HCT116 (cell line): ENCODE measurements at regions not wholly inside any gene's neighbourhood (a gene's known extent, or its start where the extent isn't known, plus 50 kb on each side); places are given as distances from the start of the nearest gene placed in this dataset.

Experiments
- ATAC-seq: fragments of 200-7000 bp; cut with Tn5 transposase; 2 replicates; pipeline ENCODE4 v1.9.1; 2020; ENCODE audit warnings: mild to moderate bottlenecking, moderate library complexity
- BruUV-seq: library from RNA; stranded (reverse); fragments of 400-500 nt; replicated peaks from 2 replicates; lab custom pipeline; 2021; lab: Mats Ljungman, UMichigan
- CTCF ChIA-PET: fragments of 300-600 bp; sonication (Branson Sonifier 250); formaldehyde crosslinking; loops from one replicate; lab custom pipeline; 2021; ENCODE audit warnings: antibody characterized with exemption; lab: Charles Lee
- POLR2A ChIA-PET: fragments of 300-600, 350-600 bp; sonication (Branson Sonifier 250); formaldehyde crosslinking; loops from one replicate; lab custom pipeline; 2021; ENCODE audit warnings: antibody characterized with exemption; lab: Charles Lee
- RAD21 ChIA-PET, 2 experiments: fragments of 300-600 bp; sonication (Branson Sonifier 250); formaldehyde crosslinking; loops; one replicate each; lab custom pipeline; 2023; ENCODE audit warnings: low total read pairs in 2 of 2; ENCODE audit not compliant: uncharacterized antibody in 2 of 2, unreplicated experiment in 2 of 2, low non-redundant PET in 1 of 2; lab: Charles Lee
- DNase-seq: peaks from one replicate; pipeline ENCODE4 v3.0.0-alpha.2; 2010; ENCODE audit warnings: low read depth, low spot score
- H2AFZ ChIP-seq: fragments of 200-600 bp; shearing (Covaris generic), sonication (generic); 2 replicates; pipeline ENCODE4 v1.6.1; 2017; ENCODE audit warnings: low read depth, mixed run types, mixed read lengths, antibody characterized with exemption, low read length; ENCODE audit not compliant: poor library complexity, severe bottlenecking
- H3K27ac ChIP-seq: 2 replicates; pipeline ENCODE4 v1.5.1; 2012; ENCODE audit warnings: low read depth, low read length
- H3K27me3 ChIP-seq: fragments of 200-600 bp; sonication (generic); 2 replicates; pipeline ENCODE4 v1.6.1; 2016; ENCODE audit warnings: mixed run types, low read length, mixed read lengths; ENCODE audit not compliant: insufficient read depth
- H3K36me3 ChIP-seq, 2 experiments: fragments of 200-500 bp in 1 of 2; fragments of 200-600 bp in 1 of 2; sonication (Bioruptor generic) in 1 of 2; sonication (generic) in 1 of 2; 2 replicates each; pipeline versions ENCODE4 v1.5.1 to v1.6.1; 2014 to 2016; ENCODE audit warnings: low read length in 2 of 2, inconsistent platforms in 1 of 2, mixed read lengths in 1 of 2, mixed run types in 1 of 2; ENCODE audit not compliant: insufficient read depth in 2 of 2, control insufficient read depth in 1 of 2
- H3K4me1 ChIP-seq, 2 experiments: fragments of 200-600 bp in 1 of 2; sonication (generic) in 1 of 2; 2 replicates each; pipeline versions ENCODE4 v1.5.1 to v1.6.1; 2012 to 2017; ENCODE audit warnings: low read length in 2 of 2, inconsistent platforms in 1 of 2, mild to moderate bottlenecking in 1 of 2, mixed read lengths in 1 of 2, mixed run types in 1 of 2, moderate library complexity in 1 of 2; ENCODE audit not compliant: insufficient read depth in 2 of 2, control insufficient read depth in 1 of 2
- H3K4me2 ChIP-seq: fragments of 200-600 bp; sonication (generic); 2 replicates; pipeline ENCODE4 v1.6.1; 2017; ENCODE audit warnings: mixed run types, low read length, mixed read lengths
- H3K4me3 ChIP-seq, 2 experiments: fragments of 200-600 bp in 1 of 2; sonication (generic) in 1 of 2; replicated peaks in 1 of 2; 2 replicates each; pipeline ENCODE4 v1.5.1; 2011 to 2016; ENCODE audit warnings: low read length in 2 of 2, control low read depth in 1 of 2, low read depth in 1 of 2, mild to moderate bottlenecking in 1 of 2, mixed read lengths in 1 of 2, mixed run types in 1 of 2
- H3K79me2 ChIP-seq: fragments of 200-600 bp; sonication (generic); 2 replicates; pipeline ENCODE4 v1.6.1; 2017; ENCODE audit warnings: mild to moderate bottlenecking, mixed run types, low read length, moderate library complexity, mixed read lengths; ENCODE audit not compliant: insufficient read depth
- H3K9ac ChIP-seq: fragments of 200-600 bp; sonication (generic); 2 replicates; pipeline ENCODE4 v1.6.1; 2016; ENCODE audit warnings: low read length, mixed read lengths
- H3K9me2 ChIP-seq: fragments of 200-600 bp; sonication (generic), shearing (Covaris generic); 2 replicates; pipeline ENCODE4 v1.6.1; 2017; ENCODE audit warnings: mixed run types, mild to moderate bottlenecking, moderate library complexity; ENCODE audit not compliant: insufficient read depth
- H3K9me3 ChIP-seq, 2 experiments: fragments of 200-500 bp in 1 of 2; fragments of 200-600 bp in 1 of 2; sonication (Bioruptor generic) in 1 of 2; sonication (generic) in 1 of 2; 2 replicates each; pipeline ENCODE4 v1.6.1; 2014 to 2017; ENCODE audit warnings: low read length in 2 of 2, mixed read lengths in 2 of 2, inconsistent platforms in 1 of 2, low read depth in 1 of 2, mild to moderate bottlenecking in 1 of 2, mixed run types in 1 of 2, moderate library complexity in 1 of 2; ENCODE audit not compliant: control insufficient read depth in 1 of 2, insufficient read depth in 1 of 2
- H4K20me1 ChIP-seq: fragments of 200-600 bp; sonication (generic), shearing (Covaris generic); 2 replicates; pipeline ENCODE4 v1.6.1; 2017; ENCODE audit warnings: mixed run types, mild to moderate bottlenecking, moderate library complexity; ENCODE audit not compliant: insufficient read depth
- ATF3 ChIP-seq: IDR thresholded peaks from 2 replicates; pipeline ENCODE4 v1.6.1; 2012
- CBX3 ChIP-seq: IDR thresholded peaks from 2 replicates; pipeline ENCODE4 v1.6.1; 2012; ENCODE audit warnings: low read depth
- CTCF ChIP-seq, 3 experiments: fragments of 200-600 bp in 1 of 3; sonication (generic) in 1 of 3; IDR thresholded peaks in 2 of 3; conservative IDR thresholded peaks in 1 of 3; 2 replicates each; pipeline ENCODE4 v1.5.1; 2012 to 2017; ENCODE audit warnings: low read depth in 2 of 3, low read length in 2 of 3, antibody characterized with exemption in 1 of 3, borderline replicate concordance in 1 of 3, control low read depth in 1 of 3, mild to moderate bottlenecking in 1 of 3, mixed read lengths in 1 of 3, mixed run types in 1 of 3, moderate library complexity in 1 of 3; ENCODE audit not compliant: insufficient read depth in 1 of 3
- ELF1 ChIP-seq: IDR thresholded peaks from 2 replicates; pipeline ENCODE4 v1.6.1; 2012; ENCODE audit warnings: low read depth, borderline replicate concordance
- EZH2phosphoT487 ChIP-seq: fragments of 200-600 bp; IDR thresholded peaks from 2 replicates; pipeline ENCODE4 v1.6.1; 2018; ENCODE audit warnings: antibody characterized with exemption, borderline replicate concordance
- JUND ChIP-seq: IDR thresholded peaks from 2 replicates; pipeline ENCODE4 v1.6.1; 2012
- POLR2A ChIP-seq: IDR thresholded peaks from 2 replicates; pipeline ENCODE4 v1.7.0; 2011; ENCODE audit warnings: borderline replicate concordance; ENCODE audit not compliant: insufficient read depth, insufficient read length; ENCODE audit errors: extremely low read depth
- POLR2AphosphoS5 ChIP-seq: IDR thresholded peaks from 2 replicates; pipeline ENCODE4 v1.6.1; 2011; ENCODE audit warnings: mild to moderate bottlenecking, low read depth, low read length, moderate library complexity
- SP1 ChIP-seq: IDR thresholded peaks from 2 replicates; pipeline ENCODE4 v1.6.1; 2012; ENCODE audit warnings: low read depth
- SRF ChIP-seq: IDR thresholded peaks from 2 replicates; pipeline ENCODE4 v1.6.1; 2012; ENCODE audit warnings: low read depth
- YY1 ChIP-seq: IDR thresholded peaks from 2 replicates; pipeline ENCODE4 v1.6.1; 2011; ENCODE audit warnings: low read length, low read depth, moderate library complexity, mild to moderate bottlenecking; ENCODE audit not compliant: insufficient replicate concordance; ENCODE audit errors: extremely low read depth
- ZFX ChIP-seq: fragments of 450-650 bp; IDR thresholded peaks from 2 replicates; pipeline ENCODE4 v1.6.1; 2017
- intact Hi-C: fragments of 100-400 bp; cut with micrococcal nuclease; formaldehyde crosslinking; loops from 2 replicates; pipeline ENCODE4 v1.10.0; 2022
- TF ChIP-seq, protein P1 (sequence below): IDR thresholded peaks from 2 replicates; pipeline ENCODE4 v1.6.1; 2012; ENCODE audit warnings: low read depth

GRCh38 chrX:4397471-4397870 lies 684.0 kb upstream of the PRKX start:
- H3K4me1 ChIP-seq: no peaks in the 10 kb centered on the region
- H3K27ac ChIP-seq: no peak overlapping the region
- no peaks in the 10 kb centered on the region for H3K36me3 ChIP-seq
- no peaks in the 10 kb centered on the region for H3K27me3 ChIP-seq
- TF ChIP-seq JUND: no peak
- TF ChIP-seq CTCF (IDR thresholded peaks at IDR 0.05 in 2 of 3, conservative IDR thresholded peaks at IDR 0.05 in 1 of 3; ENCODE audit: borderline replicate concordance in 1 of 3, insufficient read depth in 1 of 3, low read depth in 2 of 3, low read length in 2 of 3): no peak
- TF ChIP-seq EZH2phosphoT487: no peak
- no peak for TF ChIP-seq CBX3
- no peak for TF ChIP-seq ATF3
- no peak for TF ChIP-seq POLR2A
- TF ChIP-seq ELF1: no peak
- TF ChIP-seq SP1: no peak
- no peak for TF ChIP-seq POLR2AphosphoS5
- no peak for TF ChIP-seq YY1
- no peak for TF ChIP-seq SRF
- TF ChIP-seq, protein P1, sequence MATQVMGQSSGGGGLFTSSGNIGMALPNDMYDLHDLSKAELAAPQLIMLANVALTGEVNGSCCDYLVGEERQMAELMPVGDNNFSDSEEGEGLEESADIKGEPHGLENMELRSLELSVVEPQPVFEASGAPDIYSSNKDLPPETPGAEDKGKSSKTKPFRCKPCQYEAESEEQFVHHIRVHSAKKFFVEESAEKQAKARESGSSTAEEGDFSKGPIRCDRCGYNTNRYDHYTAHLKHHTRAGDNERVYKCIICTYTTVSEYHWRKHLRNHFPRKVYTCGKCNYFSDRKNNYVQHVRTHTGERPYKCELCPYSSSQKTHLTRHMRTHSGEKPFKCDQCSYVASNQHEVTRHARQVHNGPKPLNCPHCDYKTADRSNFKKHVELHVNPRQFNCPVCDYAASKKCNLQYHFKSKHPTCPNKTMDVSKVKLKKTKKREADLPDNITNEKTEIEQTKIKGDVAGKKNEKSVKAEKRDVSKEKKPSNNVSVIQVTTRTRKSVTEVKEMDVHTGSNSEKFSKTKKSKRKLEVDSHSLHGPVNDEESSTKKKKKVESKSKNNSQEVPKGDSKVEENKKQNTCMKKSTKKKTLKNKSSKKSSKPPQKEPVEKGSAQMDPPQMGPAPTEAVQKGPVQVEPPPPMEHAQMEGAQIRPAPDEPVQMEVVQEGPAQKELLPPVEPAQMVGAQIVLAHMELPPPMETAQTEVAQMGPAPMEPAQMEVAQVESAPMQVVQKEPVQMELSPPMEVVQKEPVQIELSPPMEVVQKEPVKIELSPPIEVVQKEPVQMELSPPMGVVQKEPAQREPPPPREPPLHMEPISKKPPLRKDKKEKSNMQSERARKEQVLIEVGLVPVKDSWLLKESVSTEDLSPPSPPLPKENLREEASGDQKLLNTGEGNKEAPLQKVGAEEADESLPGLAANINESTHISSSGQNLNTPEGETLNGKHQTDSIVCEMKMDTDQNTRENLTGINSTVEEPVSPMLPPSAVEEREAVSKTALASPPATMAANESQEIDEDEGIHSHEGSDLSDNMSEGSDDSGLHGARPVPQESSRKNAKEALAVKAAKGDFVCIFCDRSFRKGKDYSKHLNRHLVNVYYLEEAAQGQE: no peak
- TF ChIP-seq ZFX: no peak
- H3K79me2 ChIP-seq: no peaks in the 10 kb centered on the region
- no peak for ATAC-seq
- no peak overlapping the region for H3K4me2 ChIP-seq
- intact Hi-C loops: no loop called here
- POLR2A ChIA-PET: no interaction called here
- no peak overlapping the region for H2AFZ ChIP-seq
- H3K9ac ChIP-seq: no peak overlapping the region
- no peak for DNase-seq
- RAD21 ChIA-PET: no interaction called here
- H3K9me2 ChIP-seq: no peaks in the 10 kb centered on the region
- H4K20me1 ChIP-seq: no peaks in the 10 kb centered on the region
- no peaks in the 10 kb centered on the region for H3K9me3 ChIP-seq
- H3K4me3 ChIP-seq: no peak overlapping the region
- CTCF ChIA-PET: no interaction called here
- no TSS peak for BruUV-seq
